Stomach (tissue), 4 donors: ENCODE measurements at regions not wholly inside any gene's neighbourhood (a gene's known extent, or its start where the extent isn't known, plus 50 kb on each side); places are given as distances from the start of the nearest gene placed in this dataset.

Experiments
- POLR2A ChIP-seq, 4 donors: fragments of 450-650 bp; IDR thresholded peaks; one replicate each; pipeline ENCODE4 v1.6.1; 2016; ENCODE audit warnings: antibody characterized with exemption in 4 of 4, control low read depth in 2 of 4, mild to moderate bottlenecking in 1 of 4, moderate library complexity in 1 of 4
- POLR2AphosphoS5 ChIP-seq, 3 donors: sonication (generic); formaldehyde crosslinking; IDR thresholded peaks; one replicate each; pipeline ENCODE4 v1.6.1; 2016; ENCODE audit warnings: antibody characterized with exemption in 3 of 3
- TF ChIP-seq, protein P1 (sequence below), 7 experiments: fragments of 450-650 bp in 4 of 7; fragments of 200-600 bp in 3 of 7; sonication (generic) in 3 of 7; IDR thresholded peaks; one replicate each; pipeline ENCODE4 v1.5.1; 2016 to 2019; ENCODE audit warnings: antibody characterized with exemption in 7 of 7, control low read depth in 2 of 7, mild to moderate bottlenecking in 1 of 7

GRCh38 chr2:18993756-18994338 is 364.6 kb downstream of the OSR1 start:
- no peak for TF ChIP-seq POLR2A (IDR thresholded peaks at IDR 0.05)
- TF ChIP-seq, protein P1, sequence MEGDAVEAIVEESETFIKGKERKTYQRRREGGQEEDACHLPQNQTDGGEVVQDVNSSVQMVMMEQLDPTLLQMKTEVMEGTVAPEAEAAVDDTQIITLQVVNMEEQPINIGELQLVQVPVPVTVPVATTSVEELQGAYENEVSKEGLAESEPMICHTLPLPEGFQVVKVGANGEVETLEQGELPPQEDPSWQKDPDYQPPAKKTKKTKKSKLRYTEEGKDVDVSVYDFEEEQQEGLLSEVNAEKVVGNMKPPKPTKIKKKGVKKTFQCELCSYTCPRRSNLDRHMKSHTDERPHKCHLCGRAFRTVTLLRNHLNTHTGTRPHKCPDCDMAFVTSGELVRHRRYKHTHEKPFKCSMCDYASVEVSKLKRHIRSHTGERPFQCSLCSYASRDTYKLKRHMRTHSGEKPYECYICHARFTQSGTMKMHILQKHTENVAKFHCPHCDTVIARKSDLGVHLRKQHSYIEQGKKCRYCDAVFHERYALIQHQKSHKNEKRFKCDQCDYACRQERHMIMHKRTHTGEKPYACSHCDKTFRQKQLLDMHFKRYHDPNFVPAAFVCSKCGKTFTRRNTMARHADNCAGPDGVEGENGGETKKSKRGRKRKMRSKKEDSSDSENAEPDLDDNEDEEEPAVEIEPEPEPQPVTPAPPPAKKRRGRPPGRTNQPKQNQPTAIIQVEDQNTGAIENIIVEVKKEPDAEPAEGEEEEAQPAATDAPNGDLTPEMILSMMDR (IDR thresholded peaks at IDR 0.05): no peak
- TF ChIP-seq POLR2AphosphoS5 (IDR thresholded peaks at IDR 0.05): no peak
